ENCODE measurements at regions not wholly inside any gene's neighbourhood (a gene's known extent, or its start where the extent isn't known, plus 50 kb on each side); places are given as distances from the start of the nearest gene placed in this dataset.

- Mint-ChIP-seq H3K27ac (ENCODE audit: low read depth, unreplicated experiment) (peak overlapping the region; percentile 93), H3K4me3 (ENCODE audit: unreplicated experiment) (peak overlapping the region; percentile 30), H3K36me3 (ENCODE audit: insufficient read depth, unreplicated experiment) (no peaks in the 10 kb centered on the region), H3K9me3 (ENCODE audit: unreplicated experiment) (no peaks in the 10 kb centered on the region), H3K4me1 (ENCODE audit: insufficient read depth, unreplicated experiment) (peaks cover 32% of the 10 kb centered on the region), H3K27me3 (ENCODE audit: insufficient read depth, unreplicated experiment) (no peaks in the 10 kb centered on the region)
- intact Hi-C loops (cut with micrococcal nuclease) = loop anchor here (2.0 to 5.0 kb wide), 2 partner anchors 86 to 195 kb away; no protein-coding TSS in a partner anchor
- no TSS peak for BruUV-seq (replicated peaks)
- no peak for TF ChIP-seq CTCF (IDR thresholded peaks at IDR 0.05; ENCODE audit: unreplicated experiment)
- DNase-seq (ENCODE audit: unreplicated experiment) = peak; percentile 78
- ChIA-PET POLR2A (interaction anchor here (0.7 to 3.1 kb wide), 13 partner anchors 10 to 281 kb away, joined by 3 to 21 read pairs (median 4); no protein-coding TSS in a partner anchor), CTCF (interaction anchor here (0.6 to 1.8 kb wide), 7 partner anchors 9 to 270 kb away, joined by 3 to 5 read pairs (median 3); no protein-coding TSS in a partner anchor)
These were observed 55.5 kb upstream of the SGK1 start for GRCh38 chr6:134373282-134373922.

DNA sequence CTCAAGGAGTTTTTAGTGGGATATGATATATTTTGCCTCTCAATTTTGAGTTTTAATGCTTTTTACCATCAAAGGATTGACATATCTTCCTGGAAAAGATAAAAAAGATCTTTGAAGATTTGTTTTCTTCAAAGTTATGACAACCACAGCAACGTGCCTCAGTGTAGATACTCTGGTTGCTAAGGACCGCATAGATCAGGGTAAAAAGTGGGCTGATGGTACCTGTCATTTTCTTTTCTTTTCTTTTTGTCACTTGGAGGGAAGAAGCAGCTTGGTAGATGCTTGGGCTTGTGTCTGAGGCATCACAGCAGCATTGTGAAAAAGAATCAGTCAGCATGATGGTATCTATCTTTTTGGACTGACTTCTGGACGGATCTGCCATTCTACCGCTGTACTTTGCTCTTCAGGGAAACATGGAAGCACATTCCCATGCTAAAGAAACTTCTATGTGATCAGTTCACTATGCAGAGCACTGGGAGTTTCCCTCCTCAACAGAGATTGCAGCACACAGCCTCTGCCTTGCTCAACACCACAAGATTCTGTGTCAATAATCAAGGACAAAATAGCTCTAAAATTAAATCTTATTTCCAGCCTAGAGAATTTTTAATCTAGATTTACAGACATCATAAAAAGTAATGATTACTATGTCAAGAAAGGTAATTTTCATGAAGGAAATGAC lies 54.8 kb upstream of the SGK1 start:
- peak overlapping the region; percentile 93 for H3K27ac Mint-ChIP-seq (ENCODE audit: low read depth, unreplicated experiment)
- peak overlapping the region; percentile 30 for H3K4me3 Mint-ChIP-seq (ENCODE audit: unreplicated experiment)
- H3K36me3 Mint-ChIP-seq (ENCODE audit: insufficient read depth, unreplicated experiment) = no peaks in the 10 kb centered on the region
- POLR2A ChIA-PET = interaction anchor here (0.6 to 3.1 kb wide), 12 partner anchors 9 to 282 kb away, joined by 3 to 21 read pairs (median 4); no protein-coding TSS in a partner anchor
- H3K9me3 Mint-ChIP-seq (ENCODE audit: unreplicated experiment) = no peaks in the 10 kb centered on the region
- CTCF ChIA-PET = interaction anchor here (0.6 to 1.8 kb wide), 5 partner anchors 9 to 145 kb away, joined by 3 to 5 read pairs (median 3); no protein-coding TSS in a partner anchor
- no peaks in the 10 kb centered on the region for H3K27me3 Mint-ChIP-seq (ENCODE audit: insufficient read depth, unreplicated experiment)
- intact Hi-C loops (cut with micrococcal nuclease) = loop anchor here (2.0 to 5.0 kb wide), 2 partner anchors 85 to 194 kb away; no protein-coding TSS in a partner anchor
- peaks cover 32% of the 10 kb centered on the region for H3K4me1 Mint-ChIP-seq (ENCODE audit: insufficient read depth, unreplicated experiment)
- BruUV-seq (replicated peaks) = no TSS peak
- peak; percentile 77 for DNase-seq (ENCODE audit: unreplicated experiment)
- TF ChIP-seq CTCF (IDR thresholded peaks at IDR 0.05; ENCODE audit: unreplicated experiment) = no peak

GRCh38 chr6:134368670-134369069 lies 50.8 kb upstream of the SGK1 start:
- no peak overlapping the region for H3K4me3 Mint-ChIP-seq (ENCODE audit: unreplicated experiment)
- TF ChIP-seq CTCF (IDR thresholded peaks at IDR 0.05; ENCODE audit: unreplicated experiment) = no peak
- no peaks in the 10 kb centered on the region for H3K9me3 Mint-ChIP-seq (ENCODE audit: unreplicated experiment)
- H3K27me3 Mint-ChIP-seq (ENCODE audit: insufficient read depth, unreplicated experiment) = no peaks in the 10 kb centered on the region
- peaks cover 20% of the 10 kb centered on the region for H3K4me1 Mint-ChIP-seq (ENCODE audit: insufficient read depth, unreplicated experiment)
- POLR2A ChIA-PET = no interaction called here
- no peak for DNase-seq (ENCODE audit: unreplicated experiment)
- no peaks in the 10 kb centered on the region for H3K36me3 Mint-ChIP-seq (ENCODE audit: insufficient read depth, unreplicated experiment)
- CTCF ChIA-PET = interaction anchor here (0.6 to 0.9 kb wide), 3 partner anchors 11 to 84 kb away, joined by 3 read pairs; no protein-coding TSS in a partner anchor
- intact Hi-C loops (cut with micrococcal nuclease) = no loop called here
- BruUV-seq (replicated peaks) = no TSS peak
- no peak overlapping the region for H3K27ac Mint-ChIP-seq (ENCODE audit: low read depth, unreplicated experiment)

Data from MCF 10A (cell line).